ENCODE measurements at regions not wholly inside any gene's neighbourhood (a gene's known extent, or its start where the extent isn't known, plus 50 kb on each side); places are given as distances from the start of the nearest gene placed in this dataset.
A peak's percentile ranks its signal among the peaks of the same experiment; 100 is the strongest.
"Not testable (repeated sequence)": the region's sequence is repeated elsewhere in the genome, so short reads cannot be mapped to it uniquely, and the experiment has no call there.

- DNase-seq (ENCODE audit: low spot score), result no peak
Observed at GRCh38 chr1:184183919-184184318, 132.4 kb downstream of the TSEN15 start.

DNA sequence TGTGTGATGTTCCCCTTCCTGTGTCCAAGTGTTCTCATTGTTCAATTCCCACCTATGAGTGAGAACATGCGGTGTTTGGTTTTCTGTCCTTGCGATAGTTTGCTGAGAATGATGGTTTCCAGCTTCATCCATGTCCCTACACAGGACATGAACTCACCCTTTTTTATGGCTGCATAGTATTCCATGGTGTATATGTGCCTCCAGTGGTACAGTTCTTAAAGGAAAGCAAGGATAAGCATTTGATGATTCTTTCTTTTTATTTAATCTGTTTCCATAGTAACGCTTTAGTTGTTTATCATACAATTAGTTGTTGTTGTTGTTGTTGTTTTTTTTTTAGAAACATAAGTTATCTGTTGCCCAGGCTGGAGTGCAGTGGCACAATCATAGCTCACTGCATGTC is 133.1 kb downstream of the TSEN15 start:
- DNase-seq (ENCODE audit: low spot score), result not testable (repeated sequence)

DNA sequence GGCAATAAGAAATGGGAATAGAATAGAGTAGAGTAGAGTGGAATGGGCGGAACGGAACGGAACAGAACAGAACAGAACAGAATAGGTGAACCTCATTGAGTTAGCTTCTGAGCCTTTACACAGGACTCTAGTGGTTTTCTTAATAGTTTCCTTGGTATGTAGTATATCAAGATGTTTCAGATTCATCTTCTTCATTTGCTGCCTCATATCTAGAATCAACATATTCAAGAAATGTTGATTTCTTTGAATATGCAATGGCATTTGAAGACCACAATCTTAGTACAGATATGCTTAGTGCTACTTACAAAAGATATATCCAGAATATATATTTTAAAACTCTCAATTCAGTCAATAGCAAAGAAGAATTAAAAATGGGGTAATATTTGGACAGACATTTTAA is 133.8 kb downstream of the TSEN15 start:
- no peak for DNase-seq (ENCODE audit: low spot score)

DNA sequence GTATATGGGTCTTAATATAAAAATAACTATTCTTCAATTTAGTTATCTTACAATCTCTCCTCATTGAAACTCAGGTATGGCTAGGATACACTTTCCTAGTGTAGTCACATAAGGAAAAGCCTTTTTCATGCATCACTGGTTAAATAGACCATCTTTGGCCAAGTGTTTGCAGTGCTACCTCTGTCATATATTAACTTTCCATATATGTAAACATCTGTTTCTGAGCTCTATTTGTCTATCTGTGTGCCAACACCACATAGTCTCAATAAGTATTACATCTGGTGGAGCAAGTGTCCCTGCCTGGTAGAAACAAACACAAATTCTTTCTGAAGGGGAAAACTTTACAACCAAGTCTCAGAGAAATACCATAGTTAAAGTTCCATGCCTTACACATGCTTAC is 134.6 kb downstream of the TSEN15 start:
- no peak for DNase-seq (ENCODE audit: low spot score)

- no peak for DNase-seq (ENCODE audit: low spot score)
Observed at GRCh38 chr1:184187097-184187496, 135.6 kb downstream of the TSEN15 start.

DNA sequence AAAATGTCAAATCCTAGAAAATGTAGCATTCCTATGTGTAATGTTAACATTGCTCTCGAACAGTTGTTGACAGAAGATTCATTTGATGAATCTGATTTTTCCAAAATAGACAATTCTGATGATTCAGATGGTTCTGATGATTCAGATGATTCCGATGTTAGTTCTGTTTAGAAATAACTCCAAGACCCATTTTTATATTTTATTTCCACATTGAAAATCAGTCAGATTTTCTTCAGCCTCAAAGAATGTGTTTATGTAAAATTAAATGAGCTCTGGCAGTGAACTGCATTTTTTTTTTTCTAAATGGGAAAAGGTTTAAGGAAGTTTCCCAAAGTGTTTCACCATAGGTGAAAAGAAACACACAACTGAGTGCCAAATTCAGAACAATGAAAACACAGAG is 136.5 kb downstream of the TSEN15 start:
- DNase-seq (ENCODE audit: low spot score), result no peak

DNA sequence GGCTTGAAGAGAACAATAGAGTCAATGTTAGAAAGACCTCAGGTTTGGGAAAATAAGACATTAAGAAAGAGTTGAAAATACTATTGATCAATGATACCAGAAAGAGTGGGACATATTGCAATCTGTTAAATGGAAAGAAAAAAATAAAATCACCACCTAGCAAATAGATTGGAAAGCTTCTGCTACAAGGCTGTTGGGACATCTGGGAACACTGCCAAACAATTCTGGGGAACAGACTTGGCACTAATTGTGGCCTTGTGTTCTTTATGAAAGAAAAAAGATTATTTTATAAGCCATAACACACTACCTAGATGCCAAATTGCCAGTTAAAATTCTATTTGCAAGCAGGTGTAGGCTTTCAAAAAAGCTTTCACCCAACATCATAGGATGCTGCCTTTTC is 137.8 kb downstream of the TSEN15 start:
- DNase-seq (ENCODE audit: low spot score), result no peak

- no peak for DNase-seq (ENCODE audit: low spot score)
Observed at GRCh38 chr1:184190616-184191015, 139.1 kb downstream of the TSEN15 start.

DNA sequence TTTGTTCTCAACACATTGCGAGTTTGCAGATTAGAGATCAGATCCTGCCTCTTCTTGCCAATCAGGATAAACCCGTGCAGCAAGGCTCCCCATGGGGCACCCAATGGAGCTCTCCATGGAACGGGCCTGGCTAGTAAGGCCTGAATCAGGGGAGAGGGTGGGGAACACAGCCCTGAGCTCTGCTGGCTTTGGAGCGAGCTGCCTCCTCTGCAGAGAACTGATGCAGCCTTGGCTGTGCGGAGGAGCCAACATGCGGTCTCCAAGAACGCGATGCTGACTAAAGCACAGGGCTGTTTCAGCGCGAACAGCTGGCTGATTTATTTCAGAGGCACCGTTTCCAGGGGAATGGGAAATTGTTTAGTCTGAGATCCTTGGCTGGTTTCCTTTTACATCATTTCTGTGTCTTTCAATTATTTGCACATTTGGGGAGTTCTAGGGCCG is 139.7 kb downstream of the TSEN15 start:
- DNase-seq (ENCODE audit: low spot score), result no peak

GRCh38 chr1:184192796-184193195 is 141.3 kb downstream of the TSEN15 start:
- no peak for DNase-seq (ENCODE audit: low spot score)

DNA sequence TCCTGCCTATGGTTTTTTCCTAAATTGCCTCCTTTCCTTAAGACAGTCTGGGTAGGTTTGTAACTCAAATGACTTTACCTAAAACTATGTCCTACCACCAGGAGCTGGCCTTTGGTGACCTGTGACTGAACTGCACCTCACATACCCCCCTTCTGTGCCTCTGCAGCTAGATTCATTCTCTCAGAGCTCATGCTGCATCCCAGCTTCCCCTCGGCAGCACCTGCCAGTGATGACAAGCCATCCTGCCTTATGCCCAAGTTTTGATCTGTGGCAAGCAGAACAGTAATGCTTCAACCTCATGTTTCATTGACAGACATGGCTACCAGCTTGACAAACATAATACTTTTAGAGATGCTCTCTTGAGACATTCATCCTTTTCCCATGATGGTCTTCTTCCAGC is 141.9 kb downstream of the TSEN15 start:
- DNase-seq (ENCODE audit: low spot score), result no peak

- no peak for DNase-seq (ENCODE audit: low spot score)
Observed at GRCh38 chr1:184194236-184194635, 142.7 kb downstream of the TSEN15 start.

DNA sequence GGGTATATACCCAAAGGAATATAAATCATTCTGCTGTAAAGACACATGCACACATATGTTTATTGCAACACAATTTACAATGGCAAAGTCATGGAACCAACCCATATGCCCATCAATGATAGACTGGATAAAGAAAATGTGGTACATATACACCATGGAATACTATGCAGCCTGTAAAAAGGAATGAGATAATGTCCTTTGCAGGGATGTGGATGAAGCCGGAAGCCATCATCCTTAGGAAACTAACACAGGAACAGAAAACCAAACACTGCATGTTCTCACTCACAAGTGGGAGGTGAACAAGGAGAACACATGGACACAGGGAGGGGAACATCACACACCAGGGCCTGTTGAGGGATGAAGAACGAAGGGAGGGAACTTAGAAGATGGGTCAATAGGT is 144.2 kb downstream of the TSEN15 start:
- not testable (repeated sequence) for DNase-seq (ENCODE audit: low spot score)

- no peak for DNase-seq (ENCODE audit: low spot score)
Observed at GRCh38 chr1:184197831-184198230, 146.3 kb downstream of the TSEN15 start.

DNA sequence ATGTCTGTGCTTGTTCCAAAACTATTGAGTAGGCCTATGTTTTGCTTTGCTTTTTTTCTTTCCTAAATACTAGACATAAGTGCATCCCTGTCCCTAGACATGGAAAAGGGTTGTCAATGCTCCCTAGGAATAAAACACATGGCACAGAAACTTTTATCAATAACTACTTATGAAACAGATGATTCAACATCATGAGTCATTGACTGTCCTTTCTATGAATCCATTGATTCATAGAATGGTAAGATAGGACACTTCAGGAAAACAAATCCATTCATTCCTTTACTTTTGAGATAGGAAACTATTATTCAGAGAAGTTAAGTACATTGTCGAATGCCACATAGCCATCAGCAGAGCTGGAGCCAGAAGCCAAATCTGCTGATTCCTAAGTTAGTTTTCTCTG is 147.5 kb downstream of the TSEN15 start:
- DNase-seq (ENCODE audit: low spot score), result no peak

GRCh38 chr1:184199438-184200085 is 148.0 kb downstream of the TSEN15 start:
- DNase-seq (ENCODE audit: low spot score), result no peak

GRCh38 chr1:184208622-184209021 is 157.1 kb downstream of the TSEN15 start:
- no peak for DNase-seq (ENCODE audit: low spot score)

DNA sequence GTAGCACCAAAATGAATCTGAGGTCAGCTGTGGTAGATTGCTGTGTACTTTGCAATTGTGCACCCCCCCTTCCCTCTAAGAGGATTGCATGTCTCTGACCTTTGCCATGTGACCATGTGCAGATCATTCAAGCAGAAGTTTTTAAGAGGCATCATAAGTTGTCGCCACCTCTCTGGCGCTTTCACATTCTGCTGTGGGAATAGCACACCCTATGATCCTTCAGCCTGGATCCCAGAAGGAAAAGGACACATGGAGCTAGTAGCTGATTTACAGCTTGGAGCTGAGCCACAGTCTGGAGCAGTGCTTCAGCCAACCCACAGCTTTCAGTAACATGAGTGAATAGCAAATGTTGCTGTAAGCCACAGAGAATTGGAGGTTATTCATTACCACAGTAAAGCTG is 158.5 kb downstream of the TSEN15 start:
- no peak for DNase-seq (ENCODE audit: low spot score)

GRCh38 chr1:184210862-184211261 is 159.3 kb downstream of the TSEN15 start:
- no peak for DNase-seq (ENCODE audit: low spot score)

DNA sequence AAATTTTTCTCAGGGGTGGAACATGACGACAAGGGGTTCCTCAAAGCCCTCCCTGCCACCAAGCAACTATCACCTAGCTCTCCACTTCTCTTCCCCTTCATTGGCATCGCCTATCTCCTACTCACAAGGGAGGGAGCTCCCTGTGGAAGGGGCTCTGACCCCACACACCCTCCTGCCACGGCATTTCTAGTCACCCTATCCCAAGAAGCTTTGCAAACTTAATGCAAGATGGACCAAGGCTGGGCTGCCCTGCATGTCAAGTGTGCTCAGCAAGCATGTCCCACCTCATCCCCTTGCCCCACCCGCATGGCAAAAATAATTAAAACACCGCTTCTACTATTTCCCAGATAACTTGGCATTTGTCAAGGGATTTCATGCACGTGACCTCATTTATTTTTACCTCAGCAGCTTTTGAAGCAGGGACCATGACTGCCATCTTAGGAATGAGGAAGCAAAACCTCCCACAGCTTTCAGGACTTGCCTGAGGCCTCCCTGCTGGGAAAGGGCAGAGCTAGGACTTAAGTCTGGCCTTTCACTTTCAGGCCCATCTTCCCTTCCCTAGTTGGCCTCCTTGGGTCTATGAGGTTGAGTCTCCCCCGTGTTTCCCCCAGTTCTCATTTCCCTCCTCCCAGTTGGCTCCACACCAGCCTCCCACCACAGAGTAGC is 161.3 kb downstream of the TSEN15 start:
- DNase-seq (ENCODE audit: low spot score), result peak; percentile 21

- no peak for DNase-seq (ENCODE audit: low spot score)
Observed at GRCh38 chr1:184214128-184214527, 162.6 kb downstream of the TSEN15 start.

DNA sequence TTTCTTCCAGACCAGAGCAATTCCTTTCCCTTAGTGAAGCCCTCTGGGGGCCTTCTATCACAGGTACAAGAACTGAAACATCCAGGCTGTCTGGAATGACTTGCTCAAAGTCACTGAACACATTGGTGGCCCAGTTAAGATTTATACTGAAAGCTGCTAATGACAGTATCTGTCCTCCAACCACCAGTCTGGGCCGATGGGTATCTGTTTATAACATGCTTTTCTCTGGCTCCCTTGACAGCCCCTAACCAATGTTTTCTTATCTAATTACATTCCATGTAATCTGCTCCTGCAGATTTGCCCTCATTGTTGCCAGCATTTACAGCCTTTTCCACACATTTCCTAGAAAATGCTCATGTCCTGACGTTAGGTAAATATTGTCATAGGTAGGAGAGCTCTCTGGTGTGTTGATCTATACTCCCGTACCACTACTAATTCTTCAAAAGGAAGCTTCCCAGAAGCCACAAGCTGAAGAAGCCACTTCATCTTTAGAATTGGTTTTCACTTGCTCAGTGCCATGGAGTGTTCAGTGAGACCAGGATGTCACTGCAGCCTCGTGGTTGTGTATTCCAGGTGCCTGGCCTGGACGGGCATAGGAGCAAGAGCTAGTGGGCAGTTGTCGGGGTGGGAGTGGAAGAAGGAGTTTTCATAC is 163.9 kb downstream of the TSEN15 start:
- no peak for DNase-seq (ENCODE audit: low spot score)

DNA sequence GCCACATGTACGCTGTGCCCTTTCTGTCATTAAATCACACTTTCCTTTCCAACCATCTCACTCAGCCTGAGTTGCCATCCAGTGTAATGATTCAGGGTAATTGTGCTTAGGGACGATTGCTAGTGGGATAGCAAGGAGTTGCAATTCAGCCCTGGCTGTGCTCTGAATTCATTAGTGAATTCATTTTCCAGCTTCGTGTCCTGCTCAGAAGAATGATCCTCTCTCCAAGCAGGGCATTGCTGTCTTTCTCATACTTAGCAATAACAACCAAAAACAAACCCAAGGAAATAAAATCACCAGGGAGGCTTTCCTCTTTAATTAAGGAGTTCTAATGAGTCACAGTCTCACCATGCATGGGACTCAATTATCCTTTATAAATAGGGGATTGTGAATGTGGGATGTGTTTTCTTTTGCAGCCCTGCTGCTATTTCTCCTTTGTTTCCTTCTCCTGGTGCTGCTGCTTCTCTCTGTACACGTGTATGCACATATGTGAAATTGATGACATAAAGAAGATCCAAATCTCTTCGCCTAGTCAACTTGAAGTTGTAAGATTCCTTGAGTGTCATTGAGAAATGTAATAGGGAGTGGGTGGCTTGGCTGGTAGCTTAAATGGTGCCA is 167.0 kb downstream of the TSEN15 start:
- no peak for DNase-seq (ENCODE audit: low spot score)
